ENCODE measurements at regions not wholly inside any gene's neighbourhood (a gene's known extent, or its start where the extent isn't known, plus 50 kb on each side); places are given as distances from the start of the nearest gene placed in this dataset.
"Not testable (repeated sequence)": the region's sequence is repeated elsewhere in the genome, so short reads cannot be mapped to it uniquely, and the experiment has no call there.

GRCh38 chr22:22165936-22166710, 78.5 kb upstream of the VPREB1 start:
- Histone ChIP-seq H3K4me3 (ENCODE audit: low read length) (no peak overlapping the region), H3K36me3 (ENCODE audit: insufficient read depth, low read length) (no peaks in the 10 kb centered on the region), H2AFZ (ENCODE audit: low read depth, low read length) (no peak overlapping the region), H3K4me1 (ENCODE audit: insufficient read depth, low read length) (peaks cover 2% of the 10 kb centered on the region), H3K9me3 (ENCODE audit: low read length) (no peaks in the 10 kb centered on the region), H3K27me3 (ENCODE audit: insufficient read depth, low read length) (no peaks in the 10 kb centered on the region)

- H3K27me3 ChIP-seq (ENCODE audit: insufficient read depth, low read length): no peaks in the 10 kb centered on the region
- no peaks in the 10 kb centered on the region for H3K9me3 ChIP-seq (ENCODE audit: low read length)
- H3K4me3 ChIP-seq (ENCODE audit: low read length): no peak overlapping the region
- no peak overlapping the region for H2AFZ ChIP-seq (ENCODE audit: low read depth, low read length)
- H3K4me1 ChIP-seq (ENCODE audit: insufficient read depth, low read length): peaks cover 2% of the 10 kb centered on the region
- H3K36me3 ChIP-seq (ENCODE audit: insufficient read depth, low read length): no peaks in the 10 kb centered on the region
Observed at GRCh38 chr22:22164541-22165272, 79.9 kb upstream of the VPREB1 start.

DNA sequence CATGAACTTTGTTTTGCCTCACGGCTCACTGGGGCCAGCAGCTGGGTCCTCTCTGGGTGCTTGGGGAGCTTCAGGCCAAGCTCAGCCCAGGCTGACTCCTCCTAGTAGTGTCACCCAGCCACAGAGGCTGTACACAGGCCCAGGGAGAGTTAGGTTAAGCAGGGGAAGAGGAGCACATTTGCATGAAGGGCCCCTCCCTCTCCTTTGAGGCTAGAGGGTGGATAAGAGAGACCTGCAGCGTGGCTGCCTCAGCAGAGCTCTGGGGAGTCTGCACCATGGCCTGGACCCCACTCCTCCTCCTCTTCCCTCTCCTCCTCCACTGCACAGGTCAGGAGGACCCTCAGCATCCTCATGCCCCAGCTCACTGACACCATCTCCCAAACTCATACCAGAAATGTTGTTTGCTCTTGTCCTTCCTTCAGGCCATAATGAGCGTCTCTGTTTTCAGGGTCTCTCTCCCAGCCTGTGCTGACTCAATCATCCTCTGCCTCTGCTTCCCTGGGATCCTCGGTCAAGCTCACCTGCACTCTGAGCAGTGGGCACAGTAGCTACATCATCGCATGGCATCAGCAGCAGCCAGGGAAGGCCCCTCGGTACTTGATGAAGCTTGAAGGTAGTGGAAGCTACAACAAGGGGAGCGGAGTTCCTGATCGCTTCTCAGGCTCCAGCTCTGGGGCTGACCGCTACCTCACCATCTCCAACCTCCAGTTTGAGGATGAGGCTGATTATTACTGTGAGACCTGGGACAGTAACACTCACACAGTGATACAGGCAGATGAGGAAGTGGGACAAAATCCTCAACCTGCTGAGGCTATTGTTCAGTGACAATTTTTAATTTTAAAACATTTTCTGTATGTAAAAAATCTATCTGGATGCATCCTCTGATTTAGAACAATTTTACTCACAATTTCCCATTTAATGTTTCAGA, 82.4 kb upstream of the VPREB1 start:
- peaks cover 4% of the 10 kb centered on the region for H3K27me3 ChIP-seq (ENCODE audit: insufficient read depth, low read length)
- no peak overlapping the region for H2AFZ ChIP-seq (ENCODE audit: low read depth, low read length)
- no peak overlapping the region for H3K4me3 ChIP-seq (ENCODE audit: low read length)
- H3K9me3 ChIP-seq (ENCODE audit: low read length): no peaks in the 10 kb centered on the region
- H3K4me1 ChIP-seq (ENCODE audit: insufficient read depth, low read length): no peaks in the 10 kb centered on the region
- H3K36me3 ChIP-seq (ENCODE audit: insufficient read depth, low read length): no peaks in the 10 kb centered on the region

GRCh38 chr22:22160768-22161167, 83.8 kb upstream of the VPREB1 start:
- H2AFZ ChIP-seq (ENCODE audit: low read depth, low read length); H3K4me3 ChIP-seq (ENCODE audit: low read length); H3K9me3 ChIP-seq (ENCODE audit: low read length); H3K4me1 ChIP-seq (ENCODE audit: insufficient read depth, low read length); H3K36me3 ChIP-seq (ENCODE audit: insufficient read depth, low read length); H3K27me3 ChIP-seq (ENCODE audit: insufficient read depth, low read length): not testable (repeated sequence)

DNA sequence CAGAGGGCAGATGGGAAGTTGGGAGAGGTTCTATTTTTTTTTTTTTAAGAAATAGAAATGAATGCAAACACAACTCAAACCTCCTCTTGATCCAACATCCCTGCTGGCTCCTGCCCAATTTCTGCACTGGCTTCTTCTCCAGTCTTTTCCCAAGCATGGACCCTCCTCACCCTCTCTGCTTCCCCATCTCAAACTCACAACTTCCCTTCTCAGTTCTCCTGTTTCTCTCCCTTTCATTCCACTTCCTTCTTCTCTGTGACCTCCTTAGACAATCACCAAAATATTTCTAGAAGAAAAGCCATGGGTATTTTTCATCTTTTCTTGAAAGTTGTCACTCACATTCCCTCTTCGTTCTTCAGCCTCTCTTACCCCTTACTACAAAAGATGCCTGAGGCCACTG, 85.2 kb upstream of the VPREB1 start:
- Histone ChIP-seq H3K9me3 (ENCODE audit: low read length) (no peaks in the 10 kb centered on the region), H3K27me3 (ENCODE audit: insufficient read depth, low read length) (peaks cover 4% of the 10 kb centered on the region), H3K4me1 (ENCODE audit: insufficient read depth, low read length) (no peaks in the 10 kb centered on the region), H3K36me3 (ENCODE audit: insufficient read depth, low read length) (no peaks in the 10 kb centered on the region), H2AFZ (ENCODE audit: low read depth, low read length) (no peak overlapping the region), H3K4me3 (ENCODE audit: low read length) (no peak overlapping the region)

GRCh38 chr22:22158965-22159364, 85.6 kb upstream of the VPREB1 start:
- H3K4me3 ChIP-seq (ENCODE audit: low read length): no peak overlapping the region
- H3K4me1 ChIP-seq (ENCODE audit: insufficient read depth, low read length): no peaks in the 10 kb centered on the region
- H3K36me3 ChIP-seq (ENCODE audit: insufficient read depth, low read length): no peaks in the 10 kb centered on the region
- no peak overlapping the region for H2AFZ ChIP-seq (ENCODE audit: low read depth, low read length)
- peaks cover 4% of the 10 kb centered on the region for H3K27me3 ChIP-seq (ENCODE audit: insufficient read depth, low read length)
- H3K9me3 ChIP-seq (ENCODE audit: low read length): no peaks in the 10 kb centered on the region

- Histone ChIP-seq H3K4me3 (ENCODE audit: low read length) (no peak overlapping the region), H3K27me3 (ENCODE audit: insufficient read depth, low read length) (peaks cover 4% of the 10 kb centered on the region), H3K36me3 (ENCODE audit: insufficient read depth, low read length) (no peaks in the 10 kb centered on the region), H3K9me3 (ENCODE audit: low read length) (no peaks in the 10 kb centered on the region), H3K4me1 (ENCODE audit: insufficient read depth, low read length) (no peaks in the 10 kb centered on the region), H2AFZ (ENCODE audit: low read depth, low read length) (no peak overlapping the region)
Observed at GRCh38 chr22:22158207-22158816, 86.3 kb upstream of the VPREB1 start.

- peak overlapping the region; percentile 91 for H2AFZ ChIP-seq (ENCODE audit: low read depth, low read length)
- H3K36me3 ChIP-seq (ENCODE audit: insufficient read depth, low read length): no peaks in the 10 kb centered on the region
- no peak overlapping the region for H3K4me3 ChIP-seq (ENCODE audit: low read length)
- H3K9me3 ChIP-seq (ENCODE audit: low read length): no peaks in the 10 kb centered on the region
- H3K4me1 ChIP-seq (ENCODE audit: insufficient read depth, low read length): no peaks in the 10 kb centered on the region
- H3K27me3 ChIP-seq (ENCODE audit: insufficient read depth, low read length): peaks cover 9% of the 10 kb centered on the region
Observed at GRCh38 chr22:22157348-22157725, 87.2 kb upstream of the VPREB1 start.

- Histone ChIP-seq H3K36me3 (ENCODE audit: insufficient read depth, low read length) (no peaks in the 10 kb centered on the region), H3K4me1 (ENCODE audit: insufficient read depth, low read length) (no peaks in the 10 kb centered on the region), H3K4me3 (ENCODE audit: low read length) (no peak overlapping the region), H3K9me3 (ENCODE audit: low read length) (no peaks in the 10 kb centered on the region), H3K27me3 (ENCODE audit: insufficient read depth, low read length) (peaks cover 11% of the 10 kb centered on the region), H2AFZ (ENCODE audit: low read depth, low read length) (peak overlapping the region; percentile 91)
Observed at GRCh38 chr22:22156716-22157347, 87.8 kb upstream of the VPREB1 start.

DNA sequence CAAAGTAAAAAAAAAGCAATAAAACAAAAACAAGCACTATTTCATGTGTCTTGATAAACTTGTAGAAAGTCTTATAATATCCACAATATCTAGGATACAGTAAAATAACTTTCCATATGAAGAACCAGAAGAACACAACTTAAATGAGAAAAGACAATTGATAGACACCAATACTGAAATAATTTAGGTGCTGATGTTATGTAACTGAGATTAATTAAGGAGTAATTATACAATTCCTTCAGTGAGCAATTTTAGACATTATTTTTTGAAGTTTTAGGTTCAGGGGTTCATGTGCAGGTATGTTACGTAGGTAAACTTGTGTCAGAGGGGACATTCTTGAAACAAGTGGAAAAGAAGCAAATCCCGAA, 88.3 kb upstream of the VPREB1 start:
- Histone ChIP-seq H3K36me3 (ENCODE audit: insufficient read depth, low read length) (no peaks in the 10 kb centered on the region), H2AFZ (ENCODE audit: low read depth, low read length) (no peak overlapping the region), H3K4me3 (ENCODE audit: low read length) (no peak overlapping the region), H3K9me3 (ENCODE audit: low read length) (no peaks in the 10 kb centered on the region), H3K27me3 (ENCODE audit: insufficient read depth, low read length) (peaks cover 11% of the 10 kb centered on the region), H3K4me1 (ENCODE audit: insufficient read depth, low read length) (no peaks in the 10 kb centered on the region)

DNA sequence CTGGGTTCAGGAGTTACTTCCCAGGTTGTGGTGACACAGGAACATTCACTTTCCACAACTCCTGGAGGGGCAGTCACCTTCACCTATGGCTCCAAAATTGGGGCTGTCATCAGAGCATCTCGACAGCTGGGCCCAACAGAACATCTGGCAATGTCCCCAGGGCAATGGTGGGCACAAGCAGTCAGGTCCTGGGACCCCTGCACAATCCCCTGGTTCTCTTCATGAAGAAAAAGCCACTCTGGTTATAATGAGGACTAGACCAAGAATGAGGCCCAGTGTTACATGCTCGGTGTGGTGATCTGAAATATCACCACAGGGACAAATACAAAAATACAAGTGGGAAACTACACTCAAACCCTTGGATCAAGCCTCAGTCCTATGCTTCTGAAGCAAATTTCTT, 89.0 kb upstream of the VPREB1 start:
- peaks cover 11% of the 10 kb centered on the region for H3K27me3 ChIP-seq (ENCODE audit: insufficient read depth, low read length)
- no peaks in the 10 kb centered on the region for H3K9me3 ChIP-seq (ENCODE audit: low read length)
- no peaks in the 10 kb centered on the region for H3K4me1 ChIP-seq (ENCODE audit: insufficient read depth, low read length)
- H3K4me3 ChIP-seq (ENCODE audit: low read length): no peak overlapping the region
- no peak overlapping the region for H2AFZ ChIP-seq (ENCODE audit: low read depth, low read length)
- no peaks in the 10 kb centered on the region for H3K36me3 ChIP-seq (ENCODE audit: insufficient read depth, low read length)

DNA sequence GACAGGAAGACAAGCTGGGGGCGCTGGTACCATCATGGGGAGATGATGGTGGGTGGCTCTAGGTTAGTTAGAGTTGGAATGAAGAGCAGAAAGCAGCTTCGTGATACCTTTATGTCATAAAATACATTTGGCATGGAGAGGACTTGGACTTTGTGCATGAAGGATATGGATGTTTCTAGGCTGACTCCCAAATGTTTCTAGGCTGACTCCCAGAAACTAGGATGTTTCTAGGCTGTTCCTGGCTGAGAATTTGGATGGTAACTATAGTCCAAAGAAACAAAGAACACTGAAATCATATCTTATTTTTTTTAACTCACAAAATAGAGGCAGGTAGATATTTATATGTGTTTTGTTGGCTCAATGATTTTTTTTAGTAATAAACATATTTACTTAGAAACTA, 89.4 kb upstream of the VPREB1 start:
- Histone ChIP-seq H3K9me3 (ENCODE audit: low read length) (no peaks in the 10 kb centered on the region), H3K36me3 (ENCODE audit: insufficient read depth, low read length) (no peaks in the 10 kb centered on the region), H3K4me3 (ENCODE audit: low read length) (no peak overlapping the region), H2AFZ (ENCODE audit: low read depth, low read length) (no peak overlapping the region), H3K4me1 (ENCODE audit: insufficient read depth, low read length) (no peaks in the 10 kb centered on the region), H3K27me3 (ENCODE audit: insufficient read depth, low read length) (peaks cover 12% of the 10 kb centered on the region)
